G401.6 (cell line): ENCODE measurements at regions not wholly inside any gene's neighbourhood (a gene's known extent, or its start where the extent isn't known, plus 50 kb on each side); places are given as distances from the start of the nearest gene placed in this dataset.
"Not testable (repeated sequence)": the region's sequence is repeated elsewhere in the genome, so short reads cannot be mapped to it uniquely, and the experiment has no call there.

Experiments
- FAIRE-seq: peaks from 2 replicates; lab custom pipeline; 2012; peaks lifted over from hg19 to GRCh38; lab: Jason Lieb, UNC

GRCh38 chr2:16392647-16393499 lies 272.8 kb downstream of the CYRIA start:
- FAIRE-seq = no peak

DNA sequence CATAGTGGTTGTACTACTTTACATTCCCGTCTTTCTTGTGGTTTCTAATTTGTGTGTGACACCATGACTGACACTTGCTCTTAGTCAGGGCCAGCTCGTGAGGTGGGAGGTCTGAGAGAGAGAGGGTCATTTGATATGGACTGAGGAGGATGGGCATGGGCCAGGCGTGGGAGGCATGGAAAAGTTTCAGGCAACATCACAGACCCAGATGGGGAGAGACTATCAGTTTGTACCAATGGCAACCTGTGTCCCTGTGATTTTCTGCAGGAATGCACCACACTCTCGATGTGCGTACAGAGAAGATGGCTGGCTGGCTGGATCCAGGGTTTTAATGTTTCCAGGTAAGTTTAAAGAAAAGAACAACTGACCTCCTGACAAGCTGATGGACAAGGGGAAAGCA lies 273.6 kb downstream of the CYRIA start:
- no peak for FAIRE-seq

GRCh38 chr2:16390561-16390960 lies 275.1 kb downstream of the CYRIA start:
- FAIRE-seq = no peak

DNA sequence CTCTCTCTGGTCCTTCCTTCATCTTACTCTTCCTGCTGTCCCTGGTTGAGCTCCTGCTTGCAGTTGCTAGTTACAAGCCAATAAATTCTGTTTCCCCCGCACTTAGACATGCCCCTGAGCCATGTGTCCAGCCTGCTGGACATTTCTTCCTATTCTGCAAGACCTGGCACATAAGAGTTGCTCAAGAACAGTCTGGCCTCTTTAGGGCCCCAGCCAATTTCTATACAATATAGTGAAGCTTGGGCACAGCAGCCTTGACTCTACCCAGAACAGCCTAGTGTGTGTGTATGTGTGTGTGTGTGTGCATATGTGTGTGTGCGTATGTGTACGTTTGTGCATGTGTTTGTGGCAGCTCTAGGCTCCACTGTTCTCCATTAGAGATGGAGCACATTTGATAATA lies 276.0 kb downstream of the CYRIA start:
- FAIRE-seq = no peak

GRCh38 chr2:16388199-16388830 lies 277.3 kb downstream of the CYRIA start:
- FAIRE-seq = not testable (repeated sequence)

- FAIRE-seq = no peak
Observed at GRCh38 chr2:16387461-16387984, 278.1 kb downstream of the CYRIA start.

DNA sequence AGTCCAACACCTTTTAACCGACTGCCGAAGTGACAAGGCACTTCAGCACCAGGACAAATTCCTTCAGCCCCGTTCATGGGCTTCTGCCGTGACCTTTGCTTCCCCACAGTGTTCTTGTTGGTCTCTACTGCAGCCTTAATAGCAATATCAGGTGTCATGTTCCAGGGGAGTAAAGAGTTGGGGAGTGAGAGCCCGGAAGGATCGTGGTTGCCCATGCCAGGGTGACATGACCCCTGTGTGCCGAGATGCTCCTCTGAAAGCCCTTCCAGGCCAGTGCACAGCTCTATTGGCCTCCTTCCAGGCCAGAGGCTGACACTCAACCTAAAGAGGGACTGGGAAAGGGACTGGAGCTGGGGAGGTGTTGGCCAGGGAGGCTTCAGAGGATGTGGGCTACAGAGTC lies 279.2 kb downstream of the CYRIA start:
- FAIRE-seq = no peak

DNA sequence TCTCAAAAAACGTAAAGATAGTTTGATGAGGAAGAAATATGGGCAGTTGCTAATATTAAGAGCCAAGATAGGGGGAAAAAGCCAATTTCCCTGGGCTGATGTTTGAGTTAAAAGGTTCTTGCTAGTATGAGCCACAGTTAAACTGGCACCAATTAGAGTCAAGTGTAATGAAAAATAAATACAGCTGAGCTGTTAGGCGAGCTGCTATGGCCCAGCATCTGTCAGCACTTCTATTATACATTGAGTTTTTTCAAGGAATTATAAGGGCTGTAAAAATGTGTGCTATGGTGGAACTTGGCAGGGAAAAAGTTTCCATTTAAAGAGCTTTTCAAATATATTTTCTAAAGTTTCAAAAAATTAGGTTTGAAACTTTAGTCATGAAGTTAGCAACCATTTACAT lies 279.6 kb downstream of the CYRIA start:
- no peak for FAIRE-seq

DNA sequence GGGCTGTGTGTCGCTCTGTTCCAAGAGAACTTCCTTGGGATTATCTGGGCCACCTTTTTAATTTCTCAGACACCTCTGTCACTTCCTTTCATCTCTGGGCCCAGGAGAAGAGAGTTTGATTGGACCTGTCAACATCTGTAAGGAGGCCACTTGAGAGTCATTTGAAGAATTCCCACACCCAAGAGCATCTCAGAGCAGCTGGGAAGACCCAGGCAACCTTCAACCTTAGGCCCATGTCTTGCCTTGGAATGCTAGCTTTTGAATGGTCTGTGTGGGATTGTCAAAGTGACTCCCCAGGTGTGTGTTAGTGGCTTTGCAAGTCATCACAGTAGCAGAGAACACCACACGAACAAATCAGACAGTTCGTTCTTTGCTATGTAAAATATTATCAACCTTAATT lies 280.3 kb downstream of the CYRIA start:
- no peak for FAIRE-seq

- no peak for FAIRE-seq
Observed at GRCh38 chr2:16383411-16383810, 282.2 kb downstream of the CYRIA start.

GRCh38 chr2:16382451-16382850 lies 283.2 kb downstream of the CYRIA start:
- no peak for FAIRE-seq

DNA sequence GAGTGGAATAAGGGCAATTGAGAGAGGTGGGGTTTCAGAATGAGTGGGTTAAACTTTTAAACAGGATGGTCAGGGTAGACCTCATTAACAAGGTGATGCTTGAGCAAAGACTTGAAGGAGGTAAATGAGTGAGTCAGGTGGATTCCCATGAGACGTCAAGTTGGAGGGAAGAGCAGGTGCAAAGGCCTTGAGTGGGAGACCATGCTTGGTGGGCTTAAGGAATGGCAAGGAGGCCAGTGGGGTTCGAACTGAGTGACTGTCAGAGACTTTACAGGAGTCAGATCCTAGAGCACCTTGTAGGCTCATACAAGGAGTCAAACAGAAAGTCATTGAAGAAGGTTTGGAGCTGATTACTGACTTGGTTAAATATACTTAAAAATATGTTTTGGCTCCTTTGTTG lies 284.1 kb downstream of the CYRIA start:
- FAIRE-seq = no peak

DNA sequence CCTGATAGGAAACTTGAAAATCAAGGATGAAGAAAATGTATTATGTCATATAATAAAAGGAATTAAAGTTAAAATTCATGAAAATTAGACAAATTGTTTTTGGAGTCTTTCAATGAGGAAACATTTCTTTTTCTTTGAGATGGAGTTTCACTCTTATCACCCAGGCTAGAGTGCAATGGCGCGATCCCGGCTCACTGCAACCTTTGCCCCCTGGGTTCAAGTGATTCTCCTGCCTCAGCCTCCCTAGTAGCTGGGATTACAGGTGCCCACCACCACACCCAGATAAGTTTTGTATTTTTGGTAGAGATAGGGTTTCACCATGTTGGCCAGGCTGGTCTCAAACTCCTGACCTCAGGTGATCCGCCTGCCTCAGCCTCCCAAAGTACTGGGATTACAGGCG lies 285.7 kb downstream of the CYRIA start:
- FAIRE-seq = not testable (repeated sequence)

GRCh38 chr2:16379061-16379460 lies 286.6 kb downstream of the CYRIA start:
- FAIRE-seq = not testable (repeated sequence)

DNA sequence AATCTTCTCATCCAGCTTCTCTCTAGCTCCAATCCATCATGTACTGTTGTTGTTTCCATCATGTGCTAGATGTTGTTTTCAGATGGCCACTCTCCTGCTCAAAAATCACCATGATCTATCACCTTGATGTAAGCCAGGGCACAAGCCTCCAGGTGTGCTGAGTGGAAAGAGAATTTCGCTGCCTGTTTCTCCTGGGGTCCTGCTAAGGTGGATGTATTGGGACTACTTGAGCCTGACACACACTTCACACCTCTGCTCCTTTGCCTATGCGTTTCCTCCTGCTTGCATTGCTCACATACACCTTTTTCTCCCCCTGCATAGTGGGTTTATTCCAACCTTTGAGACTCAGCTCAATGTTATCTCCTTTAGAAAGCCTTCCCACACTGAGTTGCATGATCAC lies 287.6 kb downstream of the CYRIA start:
- no peak for FAIRE-seq

DNA sequence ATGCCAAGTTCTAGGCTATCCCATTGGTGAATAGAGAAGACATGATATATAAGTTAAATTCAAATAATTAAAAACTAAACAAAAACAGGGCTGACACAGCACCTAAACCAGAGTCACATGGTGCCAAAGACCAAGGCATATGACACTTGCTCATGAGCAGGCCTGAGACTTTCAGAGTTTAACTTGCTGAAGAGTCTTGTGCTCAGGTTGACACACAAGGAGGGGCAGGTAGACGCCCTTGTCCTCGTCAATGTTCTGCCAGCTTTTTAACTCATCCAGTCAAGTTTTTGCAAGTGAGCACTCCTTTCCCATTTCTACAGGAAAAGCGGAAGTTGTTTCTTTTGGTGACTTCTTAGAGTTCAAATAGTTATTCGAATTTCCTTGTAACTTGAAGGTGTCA lies 289.7 kb downstream of the CYRIA start:
- no peak for FAIRE-seq

- no peak for FAIRE-seq
Observed at GRCh38 chr2:16375351-16375750, 290.3 kb downstream of the CYRIA start.

DNA sequence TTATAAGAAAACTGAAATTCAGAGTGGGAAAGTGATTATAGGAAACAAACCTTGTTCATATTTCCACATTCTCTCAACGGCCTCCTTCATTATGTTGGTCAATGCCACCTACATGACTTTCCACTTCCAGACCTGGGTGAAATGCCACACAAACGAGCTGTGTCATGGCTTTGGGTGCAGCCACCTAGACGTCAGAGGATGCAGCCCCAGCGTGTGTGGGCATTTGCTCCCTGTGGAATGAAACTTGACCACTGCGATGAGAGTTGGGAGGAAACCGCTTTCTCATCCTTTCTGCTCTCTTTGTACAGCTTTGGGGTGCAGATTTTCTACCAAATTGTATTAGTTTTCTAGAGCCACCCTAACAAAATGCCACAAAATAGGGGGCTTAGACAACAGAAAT lies 291.0 kb downstream of the CYRIA start:
- no peak for FAIRE-seq

DNA sequence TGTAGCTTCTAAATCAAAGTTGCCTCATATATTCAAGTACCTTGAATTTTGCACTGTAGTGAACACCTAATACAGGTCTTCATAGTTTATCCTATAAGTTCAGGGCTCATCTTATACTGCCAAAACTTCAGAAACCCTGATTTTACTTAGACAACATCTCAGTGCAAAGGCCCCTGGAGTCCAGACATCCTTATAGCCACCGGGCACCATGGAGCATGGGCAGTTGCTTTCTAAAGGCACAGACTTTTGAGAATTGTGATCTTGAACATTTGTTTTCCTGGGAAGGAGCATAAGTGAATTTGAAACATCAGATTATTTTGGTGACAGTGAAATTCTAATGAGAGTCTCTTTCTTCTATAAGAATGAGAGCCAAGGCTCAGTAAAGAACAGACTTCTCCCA lies 292.3 kb downstream of the CYRIA start:
- no peak for FAIRE-seq

DNA sequence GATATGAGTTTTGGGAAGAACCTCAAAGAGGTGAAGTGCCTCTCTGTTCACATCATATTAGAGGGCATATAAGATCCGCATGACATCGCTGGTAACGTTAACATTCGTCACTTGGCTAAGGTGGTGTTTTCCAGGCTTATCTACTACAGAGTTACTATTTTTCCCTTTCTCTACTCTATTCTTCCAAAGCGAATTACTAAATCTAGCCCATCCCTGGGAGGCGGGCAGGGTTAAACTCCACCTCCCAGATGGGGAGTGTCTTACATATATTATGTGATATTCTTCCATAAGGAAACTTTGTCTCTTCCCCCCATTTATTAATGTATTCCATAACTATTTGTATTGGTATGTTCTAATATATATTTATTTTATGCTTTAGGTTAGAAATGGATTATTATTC lies 293.9 kb downstream of the CYRIA start:
- no peak for FAIRE-seq

DNA sequence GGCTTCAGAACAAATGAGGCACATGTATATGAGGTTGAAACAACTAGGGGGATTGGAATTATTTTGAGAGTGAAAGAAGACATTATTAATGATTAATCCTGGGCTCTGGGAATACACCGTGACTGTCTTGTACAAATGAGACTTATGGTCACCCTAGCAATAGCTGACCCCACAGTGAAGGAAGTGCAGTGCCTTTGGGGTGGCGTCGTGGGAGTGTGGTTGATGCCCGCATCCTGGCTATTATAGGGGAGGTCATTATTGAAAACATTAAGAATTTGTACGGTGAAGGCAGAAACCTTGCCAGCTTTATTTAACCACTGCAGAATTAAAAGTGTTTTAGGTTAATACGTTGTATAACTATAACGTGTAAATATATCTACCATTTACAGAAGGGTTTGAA lies 296.7 kb downstream of the CYRIA start:
- no peak for FAIRE-seq

DNA sequence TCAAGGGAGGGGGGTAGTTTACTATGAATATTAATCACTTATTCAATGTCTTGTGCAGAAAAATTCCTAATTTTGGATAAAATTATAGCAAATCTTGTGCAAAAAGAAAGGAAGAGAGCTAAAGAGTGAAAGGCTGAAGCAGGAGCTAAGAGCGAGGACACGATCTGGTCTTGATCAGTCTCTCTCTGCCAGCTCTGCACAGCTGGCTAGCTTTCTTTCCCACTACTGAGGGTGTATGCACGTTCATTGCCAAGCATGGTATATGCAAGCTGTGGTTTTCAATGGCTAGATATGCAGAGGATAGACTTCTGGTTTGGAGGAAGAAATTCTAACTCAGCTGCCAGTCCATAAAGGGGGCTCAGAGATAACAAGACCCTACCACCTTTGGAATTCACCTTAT lies 297.3 kb downstream of the CYRIA start:
- no peak for FAIRE-seq

DNA sequence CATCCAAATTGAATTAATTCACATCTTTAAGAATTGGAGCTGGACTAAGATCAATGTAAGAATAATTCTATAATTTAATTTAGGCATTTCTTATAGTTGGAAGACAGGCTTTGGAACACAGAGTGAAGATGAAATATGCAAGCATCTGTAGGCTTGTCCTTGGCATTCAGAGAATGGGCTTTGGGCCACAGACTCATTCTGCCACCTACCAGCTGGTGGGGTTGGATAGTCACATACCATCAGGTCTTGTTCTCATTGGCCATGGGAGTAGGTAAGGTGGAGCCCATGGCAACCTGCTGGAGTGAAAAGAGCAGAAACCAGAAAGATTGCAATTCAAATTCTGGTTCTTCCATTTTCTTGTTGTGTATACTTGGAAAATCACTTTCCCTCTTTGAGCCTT lies 300.3 kb downstream of the CYRIA start:
- FAIRE-seq = no peak

GRCh38 chr2:16363581-16363980 lies 302.1 kb downstream of the CYRIA start:
- no peak for FAIRE-seq
